Activated CD8-positive, alpha-beta memory T cell treated with anti-CD3 and anti-CD28 coated beads, Interleukin-2, amount 50 U/mL, for 48 hours (primary cell): ENCODE measurements at regions not wholly inside any gene's neighbourhood (a gene's known extent, or its start where the extent isn't known, plus 50 kb on each side); places are given as distances from the start of the nearest gene placed in this dataset.

Source experiments
- DNase-seq: peaks from one replicate; pipeline ENCODE4 v3.0.0-alpha.2; 2020

GRCh38 chr11:28702871-28703270 lies 594.7 kb downstream of the METTL15 start:
- DNase-seq, result no peak

- DNase-seq, result no peak
These were observed 594.2 kb downstream of the METTL15 start for GRCh38 chr11:28702450-28702790.

DNA sequence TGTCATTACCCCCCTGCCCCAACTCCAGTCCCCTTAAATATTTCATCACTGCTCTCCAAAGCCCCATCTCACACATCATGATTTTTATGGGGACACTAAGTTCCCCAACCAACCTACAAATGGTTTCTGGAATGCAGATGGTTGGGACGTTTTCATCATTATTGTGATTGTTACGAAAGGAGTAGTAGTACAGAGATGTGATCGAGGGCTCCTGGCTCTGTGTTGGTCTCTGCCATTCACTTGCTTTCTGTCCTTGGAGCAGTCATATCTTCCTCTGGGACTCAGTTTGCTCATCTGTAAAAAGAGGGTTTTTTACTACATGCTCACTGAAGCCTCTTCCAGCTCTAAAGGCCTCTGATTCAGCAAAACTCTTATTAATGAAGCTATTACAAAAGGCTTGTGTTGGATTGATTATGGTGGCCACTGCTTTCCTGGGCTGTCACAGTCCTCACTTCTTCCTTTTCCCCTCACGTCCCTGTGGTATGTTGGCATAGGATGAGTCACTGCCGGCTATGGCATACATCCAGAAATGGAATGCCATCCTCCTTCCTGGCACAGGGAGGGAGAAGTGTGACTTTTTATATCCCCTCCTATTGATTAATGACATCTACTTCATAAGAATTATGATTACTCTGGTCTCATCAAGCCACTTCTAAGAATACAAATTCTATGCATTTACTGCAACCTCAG lies 593.7 kb downstream of the METTL15 start:
- no peak for DNase-seq

DNA sequence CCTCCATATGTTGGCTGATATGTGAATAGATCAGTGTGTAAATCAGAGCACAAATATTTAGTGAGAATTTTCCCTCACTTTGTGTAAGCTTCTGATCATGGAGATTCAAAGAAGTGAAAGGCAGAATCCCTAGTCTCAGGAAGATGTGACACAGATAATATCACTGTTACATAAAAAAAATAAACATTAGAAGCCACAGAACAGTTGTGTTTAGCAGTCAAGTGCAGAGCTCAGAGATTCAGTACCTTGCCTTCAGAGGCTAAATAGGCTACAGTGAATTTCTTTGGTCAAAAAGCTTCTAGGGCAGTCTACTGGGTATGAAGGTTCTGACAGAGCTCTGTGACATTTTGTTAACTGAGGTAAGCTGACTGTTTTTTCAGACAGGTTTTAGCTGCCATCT lies 591.5 kb downstream of the METTL15 start:
- no peak for DNase-seq

GRCh38 chr11:28697920-28698827 lies 590.0 kb downstream of the METTL15 start:
- DNase-seq, result peak; percentile 69

GRCh38 chr11:28696591-28696990 lies 588.4 kb downstream of the METTL15 start:
- DNase-seq, result no peak

DNA sequence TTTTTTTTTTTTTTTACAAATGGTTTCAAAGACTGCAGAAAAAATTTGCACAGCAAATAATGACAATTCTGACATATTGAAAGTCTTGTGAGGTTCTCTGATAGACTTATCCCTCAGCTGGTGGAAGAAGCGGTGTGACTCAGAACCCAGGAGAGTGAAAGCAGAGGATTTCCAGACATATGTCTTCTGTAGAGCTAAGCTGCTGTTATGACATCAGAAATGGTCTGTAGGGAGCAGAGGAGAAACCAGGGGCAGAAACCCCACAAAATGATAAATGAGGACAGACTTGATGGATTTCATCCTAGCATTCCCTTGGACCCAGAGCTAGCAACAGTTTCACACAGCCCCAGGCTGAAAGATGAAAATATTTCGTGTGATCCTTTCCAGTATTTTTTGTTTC lies 582.6 kb downstream of the METTL15 start:
- DNase-seq, result no peak

GRCh38 chr11:28684011-28684586 lies 575.9 kb downstream of the METTL15 start:
- DNase-seq, result no peak

- no peak for DNase-seq
These were observed 571.7 kb downstream of the METTL15 start for GRCh38 chr11:28679795-28680468.

- no peak for DNase-seq
These were observed 569.5 kb downstream of the METTL15 start for GRCh38 chr11:28677721-28678120.

DNA sequence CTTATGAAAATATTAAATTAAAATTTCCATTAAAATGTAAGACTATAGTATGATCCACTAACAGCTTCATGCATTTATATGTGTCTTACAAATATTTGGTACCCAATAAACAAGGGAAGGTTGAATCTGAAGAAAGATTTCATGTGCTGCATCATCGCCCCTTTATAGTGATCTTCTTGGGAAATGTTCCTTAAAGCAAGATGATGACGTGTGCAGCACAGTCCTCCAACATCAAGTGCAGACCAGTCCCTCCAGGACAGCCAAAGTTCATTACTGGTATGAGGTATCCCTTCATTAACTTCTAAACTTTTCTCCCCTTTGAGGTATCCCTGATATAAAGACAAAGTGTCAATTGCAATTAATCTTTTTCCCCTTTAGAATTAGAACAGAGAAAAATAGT lies 567.0 kb downstream of the METTL15 start:
- no peak for DNase-seq

DNA sequence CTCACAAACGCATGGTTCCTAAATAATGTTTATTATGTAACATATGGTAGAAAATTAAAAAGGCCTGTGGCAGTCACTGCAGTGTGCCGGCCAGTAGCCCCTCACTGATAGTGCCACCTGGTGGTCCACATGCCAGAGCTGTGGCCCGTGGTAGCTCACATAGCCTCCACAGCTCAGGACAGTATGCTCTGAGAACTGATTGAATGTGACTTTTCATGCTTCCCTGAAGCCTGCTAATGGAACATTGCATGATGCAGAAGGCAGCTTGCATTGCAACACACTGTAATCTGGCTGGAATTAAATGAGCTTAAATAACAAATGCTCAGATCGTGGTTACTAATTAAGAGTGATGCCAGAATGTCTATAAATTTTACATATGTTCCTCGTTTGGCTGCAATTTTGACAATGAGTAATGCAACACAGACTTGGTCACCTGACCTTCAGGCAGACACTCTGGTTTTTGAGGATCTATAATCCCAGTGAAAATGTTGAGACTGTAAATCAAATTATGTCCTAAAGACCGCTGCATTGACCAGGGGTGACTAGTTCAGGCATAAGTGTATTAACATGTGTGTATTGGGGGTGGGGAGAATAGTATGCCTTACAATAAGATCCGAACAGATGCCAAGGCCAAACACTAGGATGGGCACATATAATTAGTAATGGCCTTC lies 566.4 kb downstream of the METTL15 start:
- DNase-seq, result no peak

GRCh38 chr11:28673691-28674432 lies 565.7 kb downstream of the METTL15 start:
- no peak for DNase-seq

DNA sequence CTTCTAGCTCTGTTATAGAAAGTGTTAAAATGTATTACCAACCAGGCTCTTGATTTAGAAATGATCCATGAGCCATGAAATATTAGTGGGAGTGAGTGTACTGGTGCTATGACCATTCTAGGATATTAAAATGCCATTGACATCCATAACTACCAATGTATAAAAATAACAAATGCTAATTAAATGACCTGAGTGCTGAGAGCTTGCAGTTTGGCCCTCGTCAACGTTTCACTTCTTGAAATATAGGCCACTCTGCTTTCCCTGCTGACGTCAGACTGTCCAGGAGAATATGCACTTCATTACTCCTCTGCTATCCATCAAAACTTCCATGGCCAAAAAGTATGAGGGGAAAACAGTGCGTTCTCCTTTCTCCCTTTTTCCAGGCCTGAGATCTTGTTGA lies 563.1 kb downstream of the METTL15 start:
- no peak for DNase-seq

GRCh38 chr11:28666632-28667031 lies 558.4 kb downstream of the METTL15 start:
- no peak for DNase-seq

DNA sequence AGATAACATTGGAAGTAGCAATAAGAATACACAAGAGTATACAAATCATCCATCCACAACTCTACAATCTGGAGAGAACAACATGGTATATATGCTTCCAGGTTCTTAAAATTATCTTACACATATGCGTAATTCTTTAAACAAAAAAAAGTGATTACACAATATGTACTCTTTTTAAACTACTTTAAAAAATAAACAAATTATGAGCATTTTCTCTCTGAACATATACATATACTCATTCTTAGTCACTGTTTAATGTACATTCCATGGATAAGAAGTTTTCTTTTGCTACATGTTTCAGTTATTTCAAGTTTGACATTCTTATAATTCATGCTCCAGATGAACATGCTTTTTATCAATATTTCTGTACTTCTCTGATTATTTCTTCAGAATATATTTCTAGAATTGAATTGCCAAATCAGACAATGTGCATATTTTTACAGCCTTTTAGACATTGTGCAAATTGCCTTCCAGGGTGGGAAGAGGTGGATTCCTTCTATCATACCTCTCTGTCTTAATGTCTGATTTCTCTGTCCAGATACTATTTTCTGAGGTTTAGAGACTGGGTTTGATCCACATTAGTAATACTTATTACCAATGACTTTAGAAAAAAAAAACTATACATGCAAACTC lies 551.6 kb downstream of the METTL15 start:
- no peak for DNase-seq

- no peak for DNase-seq
These were observed 549.3 kb downstream of the METTL15 start for GRCh38 chr11:28657378-28658030.

DNA sequence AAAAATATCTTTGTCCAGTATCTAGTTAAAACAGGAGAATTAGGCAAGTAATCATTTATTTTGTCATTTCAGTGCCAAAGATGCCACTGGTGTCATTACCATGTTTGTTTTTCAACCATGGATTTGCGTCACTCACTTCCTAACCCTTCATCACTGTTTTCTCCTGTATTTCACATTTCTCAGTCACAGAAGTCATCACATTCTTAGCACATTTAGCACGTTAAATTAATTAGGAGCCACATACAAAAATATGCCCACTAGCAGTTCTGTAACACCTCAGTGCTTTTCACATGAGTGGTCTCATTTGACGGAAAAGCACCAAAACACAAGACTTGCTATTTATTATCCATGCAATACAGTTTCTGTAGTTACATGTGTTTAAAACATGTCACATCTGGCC lies 546.0 kb downstream of the METTL15 start:
- no peak for DNase-seq

- no peak for DNase-seq
These were observed 541.7 kb downstream of the METTL15 start for GRCh38 chr11:28649922-28650321.

DNA sequence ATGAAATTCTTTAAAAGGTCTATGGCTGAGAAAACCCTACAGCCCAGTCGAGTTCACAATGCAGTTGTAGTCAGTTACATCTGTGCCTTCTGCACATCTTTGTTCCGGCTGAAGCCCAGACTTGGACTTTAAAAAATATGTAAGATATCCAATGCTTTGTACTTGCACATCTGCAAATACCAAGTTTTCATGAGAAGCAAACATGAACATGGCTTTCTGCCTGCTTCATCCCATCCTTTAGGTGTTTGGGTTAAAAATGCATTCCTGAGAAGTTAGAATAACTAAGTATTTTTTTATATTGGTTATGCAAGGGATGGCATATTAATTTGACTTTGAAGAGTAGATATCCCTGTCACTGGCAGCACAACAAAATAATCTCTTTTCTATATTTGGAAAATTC lies 528.4 kb downstream of the METTL15 start:
- DNase-seq, result no peak

- DNase-seq, result no peak
These were observed 527.8 kb downstream of the METTL15 start for GRCh38 chr11:28636033-28636432.
